ENCODE measurements at regions not wholly inside any gene's neighbourhood (a gene's known extent, or its start where the extent isn't known, plus 50 kb on each side); places are given as distances from the start of the nearest gene placed in this dataset.
"Not testable (repeated sequence)": the region's sequence is repeated elsewhere in the genome, so short reads cannot be mapped to it uniquely, and the experiment has no call there.

DNA sequence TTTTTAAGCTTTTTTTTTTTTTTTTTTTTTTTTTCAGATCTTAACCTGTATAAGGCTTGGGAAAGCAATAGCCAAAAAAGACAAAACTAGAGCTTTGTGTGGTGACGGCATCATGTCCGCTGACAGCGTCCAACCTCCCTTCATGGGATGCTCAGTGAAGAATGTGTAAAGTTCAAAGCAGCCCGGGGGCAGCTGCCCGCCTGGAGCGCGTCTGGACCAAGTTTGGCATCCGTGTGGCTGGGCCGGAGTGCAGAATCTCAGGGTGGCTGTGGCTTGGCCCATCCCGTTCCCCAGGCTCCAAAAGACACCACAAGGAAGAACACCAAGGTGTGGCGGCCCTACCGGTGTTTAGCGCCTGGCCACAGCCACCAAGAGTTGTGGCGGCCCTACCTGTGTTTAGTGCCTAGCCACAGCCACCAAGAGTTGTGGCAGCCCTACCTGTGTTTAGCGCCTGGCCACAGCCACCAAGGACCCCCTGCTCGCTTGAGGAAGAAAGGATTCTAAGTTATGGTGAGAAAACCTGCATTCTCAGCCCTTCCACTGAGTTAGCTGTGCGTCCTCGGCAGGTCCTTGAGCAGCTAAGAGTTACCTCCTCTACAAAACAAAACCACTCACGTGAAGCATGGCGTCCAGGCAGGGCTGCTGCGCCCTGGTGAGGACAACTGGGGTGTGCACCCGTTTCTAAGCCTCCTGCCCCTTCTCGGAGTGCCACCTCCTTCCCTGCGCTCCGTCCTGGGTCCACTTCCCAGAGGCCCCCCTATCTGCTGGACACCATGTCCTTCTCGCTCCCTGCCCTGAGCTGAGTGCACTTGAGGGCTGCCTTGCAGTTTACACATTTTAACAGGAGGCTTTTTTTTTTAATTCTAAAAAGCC is 103.6 kb upstream of the SALL3 start:
- H3K4me3 ChIP-seq (ENCODE audit: control insufficient read depth, low read depth, low read length): no peak overlapping the region
- TF ChIP-seq CTCF (IDR thresholded peaks at IDR 0.05; ENCODE audit: control insufficient read depth, insufficient read depth, low read depth, low read length, missing control alignments): no peak
- DNase-seq (ENCODE audit: low read depth): no peak

DNA sequence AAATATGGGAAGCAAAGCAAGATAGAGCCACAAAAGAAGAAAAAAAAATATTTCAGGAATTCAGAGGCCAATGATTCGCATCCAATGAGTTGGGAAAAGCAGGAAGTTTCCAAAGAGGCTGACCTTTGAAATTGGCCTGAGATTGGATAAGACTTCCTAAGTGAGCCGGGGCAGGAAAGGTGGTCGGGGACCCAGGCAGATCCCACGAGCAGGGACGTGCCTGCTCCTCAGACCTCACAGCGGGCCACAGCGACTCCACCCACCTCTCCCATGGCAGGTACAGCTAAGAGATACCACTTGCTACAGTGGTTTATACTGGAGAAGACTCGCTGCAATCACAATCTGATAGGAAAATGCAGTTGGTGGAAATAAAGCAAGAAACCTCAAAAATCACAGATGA is 102.8 kb upstream of the SALL3 start:
- no peak overlapping the region for H3K4me3 ChIP-seq (ENCODE audit: control insufficient read depth, low read depth, low read length)
- no peak for TF ChIP-seq CTCF (IDR thresholded peaks at IDR 0.05; ENCODE audit: control insufficient read depth, insufficient read depth, low read depth, low read length, missing control alignments)
- no peak for DNase-seq (ENCODE audit: low read depth)

DNA sequence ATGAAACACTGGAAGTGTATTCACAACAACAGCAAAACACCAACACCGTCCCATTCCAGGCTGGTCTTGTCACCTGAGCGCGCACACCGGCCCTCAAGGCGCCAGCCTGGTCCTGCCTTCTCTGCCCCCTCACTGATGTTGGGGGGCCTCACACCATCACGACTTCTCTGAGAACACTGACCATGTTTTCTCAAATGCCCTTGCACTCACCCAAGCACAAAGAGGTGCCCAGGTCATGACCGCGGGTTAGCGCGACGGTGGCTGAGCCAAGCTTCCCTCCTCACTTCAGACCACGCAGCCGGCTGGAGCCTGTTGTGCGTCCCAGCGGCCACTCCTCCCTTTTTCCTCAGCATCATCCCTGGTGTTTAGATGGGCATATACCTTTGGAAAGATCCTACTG is 101.3 kb upstream of the SALL3 start:
- no peak for TF ChIP-seq CTCF (IDR thresholded peaks at IDR 0.05; ENCODE audit: control insufficient read depth, insufficient read depth, low read depth, low read length, missing control alignments)
- no peak for DNase-seq (ENCODE audit: low read depth)
- no peak overlapping the region for H3K4me3 ChIP-seq (ENCODE audit: control insufficient read depth, low read depth, low read length)

DNA sequence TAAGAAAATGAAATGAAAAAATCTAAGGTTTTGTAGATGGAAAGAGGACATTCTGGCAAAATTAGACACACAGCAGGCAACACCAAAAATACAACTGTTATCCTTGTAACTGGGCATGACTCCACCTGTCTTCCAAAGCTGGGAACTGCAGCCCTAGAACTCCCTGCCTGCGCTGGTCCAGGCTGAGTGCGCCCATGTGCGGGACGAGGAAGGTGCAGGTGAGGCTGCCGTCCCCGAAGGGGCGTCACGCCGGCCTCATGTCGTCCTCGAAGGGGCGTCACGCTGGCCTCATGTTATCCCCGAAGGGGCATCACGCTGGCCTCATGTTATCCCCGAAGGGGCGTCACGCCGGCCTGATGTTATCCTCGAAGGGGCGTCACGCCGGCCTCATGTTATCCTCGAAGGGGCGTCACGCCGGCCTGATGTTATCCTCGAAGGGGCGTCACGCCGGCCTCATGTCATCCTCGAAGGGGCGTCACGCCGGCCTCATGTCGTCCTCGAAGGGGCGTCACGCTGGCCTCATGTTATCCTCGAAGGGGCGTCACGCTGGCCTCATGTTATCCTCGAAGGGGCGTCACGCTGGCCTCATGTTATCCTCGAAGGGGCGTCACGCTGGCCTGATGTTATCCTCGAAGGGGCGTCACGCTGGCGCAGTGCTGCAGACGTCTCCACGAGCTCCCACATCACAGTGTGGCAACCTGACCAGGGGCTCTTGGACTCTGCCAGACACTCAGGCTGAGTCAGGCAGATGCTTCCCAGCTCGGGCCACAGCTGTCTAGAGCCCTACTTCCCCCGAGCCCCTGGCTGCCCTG is 100.3 kb upstream of the SALL3 start:
- not testable (repeated sequence) for H3K4me3 ChIP-seq (ENCODE audit: control insufficient read depth, low read depth, low read length); DNase-seq (ENCODE audit: low read depth)
- peak; percentile 31 for TF ChIP-seq CTCF (IDR thresholded peaks at IDR 0.05; ENCODE audit: control insufficient read depth, insufficient read depth, low read depth, low read length, missing control alignments)

DNA sequence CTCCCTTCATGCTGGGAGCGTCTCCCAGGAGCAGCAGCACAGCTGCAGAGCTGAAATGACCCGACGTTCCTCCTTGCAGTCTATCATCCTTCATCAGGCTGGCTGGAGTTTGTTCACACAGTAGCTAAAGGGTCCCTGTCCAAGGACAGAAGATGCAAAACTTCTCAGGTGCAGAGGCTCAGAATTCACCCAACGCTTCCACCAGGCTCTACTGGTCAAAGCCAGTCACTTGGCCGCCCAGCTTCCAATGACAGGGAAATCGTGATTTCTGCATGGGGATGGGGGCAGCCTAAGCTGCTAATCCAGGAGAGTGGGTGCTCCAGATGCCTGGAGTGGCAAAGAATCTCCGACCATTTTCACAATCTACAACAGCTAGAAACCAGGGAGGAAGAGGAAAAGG is 97.0 kb upstream of the SALL3 start:
- no peak for DNase-seq (ENCODE audit: low read depth)
- no peak for TF ChIP-seq CTCF (IDR thresholded peaks at IDR 0.05; ENCODE audit: control insufficient read depth, insufficient read depth, low read depth, low read length, missing control alignments)
- H3K4me3 ChIP-seq (ENCODE audit: control insufficient read depth, low read depth, low read length): no peak overlapping the region

DNA sequence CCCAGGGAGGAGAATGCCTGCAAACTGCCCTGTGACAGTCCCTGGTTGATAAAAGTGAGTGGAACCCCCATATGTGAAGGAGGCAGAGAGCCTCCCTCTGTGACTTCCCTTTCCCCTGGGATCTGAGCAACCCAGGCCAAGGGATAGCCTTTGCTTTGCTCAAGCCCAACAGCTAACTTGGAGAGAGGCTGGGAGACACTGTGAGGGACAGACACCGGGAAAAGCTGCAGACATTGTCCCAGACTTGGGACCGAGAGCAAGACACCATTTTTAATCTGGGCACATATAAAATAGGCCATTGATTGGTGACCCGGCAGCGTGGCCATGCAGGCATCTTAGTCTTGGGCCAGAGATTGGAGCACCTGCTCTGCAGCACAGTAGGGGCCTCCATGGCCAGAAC is 96.1 kb upstream of the SALL3 start:
- H3K4me3 ChIP-seq (ENCODE audit: control insufficient read depth, low read depth, low read length): no peak overlapping the region
- no peak for DNase-seq (ENCODE audit: low read depth)
- TF ChIP-seq CTCF (IDR thresholded peaks at IDR 0.05; ENCODE audit: control insufficient read depth, insufficient read depth, low read depth, low read length, missing control alignments): no peak

Measured in AG09309 (cell line).